ENCODE measurements at regions not wholly inside any gene's neighbourhood (a gene's known extent, or its start where the extent isn't known, plus 50 kb on each side); places are given as distances from the start of the nearest gene placed in this dataset.

GRCh38 chr5:67660149-67660548, 463.6 kb upstream of the CD180 start:
- TF ChIP-seq CTCF (IDR thresholded peaks at IDR 0.05) (no peak), EZH2 (IDR thresholded peaks at IDR 0.05) (no peak)

Measured in neural progenitor cell (in vitro differentiated cells).